ENCODE measurements at regions not wholly inside any gene's neighbourhood (a gene's known extent, or its start where the extent isn't known, plus 50 kb on each side); places are given as distances from the start of the nearest gene placed in this dataset.

DNA sequence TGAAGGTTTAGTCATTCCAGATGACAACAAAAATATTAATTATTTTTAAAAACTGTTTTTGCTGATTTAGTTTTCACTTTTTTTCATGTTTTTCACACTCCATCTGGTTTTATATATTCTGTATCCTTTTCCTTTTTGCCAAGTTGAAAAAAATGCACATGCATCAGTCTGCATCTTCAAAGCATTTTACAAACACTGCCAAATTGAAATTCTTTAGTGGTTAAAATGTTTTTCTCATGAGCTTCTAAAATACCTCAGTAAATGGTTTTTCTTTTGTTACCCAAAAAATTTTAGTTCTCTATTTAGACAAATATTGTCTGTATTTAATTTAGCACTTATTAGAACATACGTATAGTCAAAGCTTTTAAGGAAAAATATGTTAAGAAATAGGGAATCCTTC is 386.9 kb upstream of the HSF2 start:
- TF ChIP-seq, protein P1, sequence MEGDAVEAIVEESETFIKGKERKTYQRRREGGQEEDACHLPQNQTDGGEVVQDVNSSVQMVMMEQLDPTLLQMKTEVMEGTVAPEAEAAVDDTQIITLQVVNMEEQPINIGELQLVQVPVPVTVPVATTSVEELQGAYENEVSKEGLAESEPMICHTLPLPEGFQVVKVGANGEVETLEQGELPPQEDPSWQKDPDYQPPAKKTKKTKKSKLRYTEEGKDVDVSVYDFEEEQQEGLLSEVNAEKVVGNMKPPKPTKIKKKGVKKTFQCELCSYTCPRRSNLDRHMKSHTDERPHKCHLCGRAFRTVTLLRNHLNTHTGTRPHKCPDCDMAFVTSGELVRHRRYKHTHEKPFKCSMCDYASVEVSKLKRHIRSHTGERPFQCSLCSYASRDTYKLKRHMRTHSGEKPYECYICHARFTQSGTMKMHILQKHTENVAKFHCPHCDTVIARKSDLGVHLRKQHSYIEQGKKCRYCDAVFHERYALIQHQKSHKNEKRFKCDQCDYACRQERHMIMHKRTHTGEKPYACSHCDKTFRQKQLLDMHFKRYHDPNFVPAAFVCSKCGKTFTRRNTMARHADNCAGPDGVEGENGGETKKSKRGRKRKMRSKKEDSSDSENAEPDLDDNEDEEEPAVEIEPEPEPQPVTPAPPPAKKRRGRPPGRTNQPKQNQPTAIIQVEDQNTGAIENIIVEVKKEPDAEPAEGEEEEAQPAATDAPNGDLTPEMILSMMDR (IDR thresholded peaks at IDR 0.05 in 4 of 5, conservative IDR thresholded peaks at IDR 0.05 in 1 of 5), result no peak
- TF ChIP-seq POLR2A (IDR thresholded peaks at IDR 0.05), result no peak
- Histone ChIP-seq H3K27me3 (no peaks in the 10 kb centered on the region), H3K9me3 (no peaks in the 10 kb centered on the region), H3K36me3 (no peaks in the 10 kb centered on the region), H3K4me1 (peaks cover 0 to 15% of the 10 kb centered on the region in 2 donors), H3K4me3 (no peak overlapping the region), H3K27ac (no peak overlapping the region)
- intact Hi-C loops (cut with DNase I; ENCODE audit: low total_unique reads) (no loop called here), in situ Hi-C loops (cut with MboI; ENCODE audit: low sequenced_read_pairs in 4 of 4) (no loop called here)
- no peak for ATAC-seq
- no peak for DNase-seq

DNA sequence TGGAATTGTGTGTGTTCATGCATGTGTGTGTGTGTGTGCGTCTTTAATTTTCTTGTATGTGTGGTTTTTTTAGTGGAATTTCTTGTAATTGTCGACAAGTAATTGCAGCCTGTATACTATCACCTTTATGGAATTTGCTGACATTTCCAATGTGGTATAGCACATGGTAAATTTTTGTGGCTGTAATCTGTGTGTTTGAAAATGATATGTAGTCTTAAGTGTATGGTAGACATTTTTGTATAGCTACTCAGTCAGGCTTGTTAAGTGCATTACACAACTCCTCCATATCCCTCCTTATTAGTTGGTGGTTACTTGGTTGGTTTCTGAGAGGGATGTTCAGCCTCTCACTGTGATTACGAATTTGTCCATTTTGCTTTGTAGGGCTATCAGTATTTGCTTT is 384.5 kb upstream of the HSF2 start:
- in situ Hi-C loops (cut with MboI; ENCODE audit: low sequenced_read_pairs in 4 of 4), result no loop called here
- ATAC-seq (no peak), DNase-seq (no peak)
- no peaks in the 10 kb centered on the region for H3K9me3 ChIP-seq
- H3K4me3 ChIP-seq, result no peak overlapping the region
- H3K4me1 ChIP-seq, result no peaks in the 10 kb centered on the region
- intact Hi-C loops (cut with DNase I; ENCODE audit: low total_unique reads), result no loop called here
- no peaks in the 10 kb centered on the region for H3K36me3 ChIP-seq
- H3K27ac ChIP-seq, result no peak overlapping the region
- no peaks in the 10 kb centered on the region for H3K27me3 ChIP-seq
- TF ChIP-seq, protein P1 (IDR thresholded peaks at IDR 0.05 in 4 of 5, conservative IDR thresholded peaks at IDR 0.05 in 1 of 5), result no peak
- TF ChIP-seq POLR2A (IDR thresholded peaks at IDR 0.05), result no peak

DNA sequence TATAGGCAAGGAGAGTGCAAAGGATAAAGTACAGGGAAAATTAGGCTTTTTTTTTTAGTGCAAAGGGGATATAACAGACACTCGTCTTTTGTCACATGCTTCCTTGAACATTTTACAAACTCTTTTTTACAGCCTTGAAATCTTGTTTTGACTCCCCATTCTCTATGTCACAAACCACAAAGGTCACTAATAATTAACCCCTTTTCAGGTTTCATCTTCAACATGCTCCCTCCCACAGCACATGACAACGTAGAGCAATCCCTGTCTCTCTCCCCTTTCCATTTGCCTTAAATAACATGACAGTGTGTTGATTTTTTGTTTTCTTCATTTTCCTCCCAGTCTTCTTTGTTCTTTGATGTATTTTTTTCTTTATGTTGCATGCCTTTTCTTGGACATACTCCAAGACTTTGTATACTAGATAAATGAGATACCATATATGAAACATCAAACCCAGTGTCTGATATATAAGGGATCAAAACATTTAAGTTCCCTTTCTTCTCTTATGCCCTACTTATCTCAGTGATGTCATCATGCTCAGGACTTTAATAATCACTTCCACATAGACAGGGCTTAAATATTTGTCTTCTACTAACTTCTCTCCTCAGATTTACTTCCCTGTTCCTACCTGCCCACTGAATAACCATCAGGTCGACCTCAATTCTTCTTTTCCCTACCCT is 378.7 kb upstream of the HSF2 start:
- H3K9me3 ChIP-seq, result no peaks in the 10 kb centered on the region

DNA sequence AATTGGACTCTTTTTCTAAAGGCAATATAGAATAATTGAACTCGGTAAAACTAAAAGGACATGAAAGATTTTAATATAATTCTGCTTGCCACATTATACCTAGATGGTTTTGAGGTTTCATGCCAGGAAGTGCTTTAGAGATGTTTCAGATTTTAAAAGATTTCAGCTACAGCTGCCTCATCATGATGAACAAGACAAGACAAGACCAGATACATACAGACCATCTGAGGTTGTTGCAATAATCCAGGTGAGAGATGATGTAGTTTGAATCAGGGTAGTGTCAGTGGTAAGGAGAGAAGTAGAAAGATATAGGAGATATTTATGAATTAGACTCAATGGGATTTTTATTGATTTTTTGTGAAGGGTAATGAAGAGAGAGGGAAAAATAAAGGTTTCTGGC is 374.3 kb upstream of the HSF2 start:
- ATAC-seq, result no peak
- intact Hi-C loops (cut with DNase I; ENCODE audit: low total_unique reads), result loop anchor here (1.0 kb wide), 1 partner anchor 32 kb away; no protein-coding TSS in a partner anchor

More for the DNA sequence above, 378.7 kb upstream of the HSF2 start:
- TF ChIP-seq, protein P1 (IDR thresholded peaks at IDR 0.05 in 4 of 5, conservative IDR thresholded peaks at IDR 0.05 in 1 of 5), result no peak
- TF ChIP-seq POLR2A (IDR thresholded peaks at IDR 0.05), result no peak
- no peak for DNase-seq
- intact Hi-C loops (cut with DNase I; ENCODE audit: low total_unique reads) (no loop called here), in situ Hi-C loops (cut with MboI; ENCODE audit: low sequenced_read_pairs in 4 of 4) (no loop called here)
- Histone ChIP-seq H3K4me1 (no peaks in the 10 kb centered on the region), H3K4me3 (no peak overlapping the region), H3K27me3 (no peaks in the 10 kb centered on the region), H3K27ac (no peak overlapping the region), H3K36me3 (no peaks in the 10 kb centered on the region)
- no peak for ATAC-seq

More for the DNA sequence above, 374.3 kb upstream of the HSF2 start:
- DNase-seq, result no peak
- no peaks in the 10 kb centered on the region for H3K9me3 ChIP-seq
- no peaks in the 10 kb centered on the region for H3K4me1 ChIP-seq
- H3K36me3 ChIP-seq, result no peaks in the 10 kb centered on the region
- TF ChIP-seq POLR2A (IDR thresholded peaks at IDR 0.05), result no peak
- TF ChIP-seq, protein P1 (IDR thresholded peaks at IDR 0.05 in 4 of 5, conservative IDR thresholded peaks at IDR 0.05 in 1 of 5), result no peak
- no peak overlapping the region for H3K4me3 ChIP-seq
- no peak overlapping the region for H3K27ac ChIP-seq
- no peaks in the 10 kb centered on the region for H3K27me3 ChIP-seq
- in situ Hi-C loops (cut with MboI; ENCODE audit: low sequenced_read_pairs in 4 of 4), result loop anchor here in 1 of 4 donors (5.0 to 25.0 kb wide), 2 partner anchors 593 to 963 kb away; no protein-coding TSS in a partner anchor
